Muscle layer of colon (tissue), 2 donors: ENCODE measurements at regions not wholly inside any gene's neighbourhood (a gene's known extent, or its start where the extent isn't known, plus 50 kb on each side); places are given as distances from the start of the nearest gene placed in this dataset.

Experiments used
- H3K27ac ChIP-seq: one replicate; pipeline ENCODE4 v1.7.0; 2013; ENCODE audit warnings: low read depth, mild to moderate bottlenecking, low read length, moderate library complexity
- H3K27me3 ChIP-seq, 2 donors: one replicate each; pipeline ENCODE4 v1.7.0; 2013; ENCODE audit warnings: low read length in 2 of 2, mild to moderate bottlenecking in 2 of 2; ENCODE audit not compliant: insufficient read depth in 2 of 2, control insufficient read depth in 1 of 2
- H3K36me3 ChIP-seq: one replicate; pipeline ENCODE4 v1.7.0; 2013; ENCODE audit warnings: mild to moderate bottlenecking, low read length; ENCODE audit not compliant: insufficient read depth
- H3K4me1 ChIP-seq: one replicate; pipeline ENCODE4 v1.7.0; 2013; ENCODE audit warnings: mild to moderate bottlenecking, low read length; ENCODE audit not compliant: insufficient read depth
- H3K4me3 ChIP-seq, 2 donors: one replicate each; pipeline ENCODE4 v1.7.0; 2013; ENCODE audit warnings: low read length in 2 of 2, low read depth in 1 of 2, mild to moderate bottlenecking in 1 of 2, moderate library complexity in 1 of 2
- H3K9ac ChIP-seq: one replicate; pipeline ENCODE4 v1.7.0; 2013; ENCODE audit warnings: low read length
- H3K9me3 ChIP-seq: one replicate; pipeline ENCODE4 v1.7.0; 2013; ENCODE audit warnings: mild to moderate bottlenecking, low read length
- donor health status: abdominal sarcoma.
- donor health status: Adenocarcinoma of cecum.

DNA sequence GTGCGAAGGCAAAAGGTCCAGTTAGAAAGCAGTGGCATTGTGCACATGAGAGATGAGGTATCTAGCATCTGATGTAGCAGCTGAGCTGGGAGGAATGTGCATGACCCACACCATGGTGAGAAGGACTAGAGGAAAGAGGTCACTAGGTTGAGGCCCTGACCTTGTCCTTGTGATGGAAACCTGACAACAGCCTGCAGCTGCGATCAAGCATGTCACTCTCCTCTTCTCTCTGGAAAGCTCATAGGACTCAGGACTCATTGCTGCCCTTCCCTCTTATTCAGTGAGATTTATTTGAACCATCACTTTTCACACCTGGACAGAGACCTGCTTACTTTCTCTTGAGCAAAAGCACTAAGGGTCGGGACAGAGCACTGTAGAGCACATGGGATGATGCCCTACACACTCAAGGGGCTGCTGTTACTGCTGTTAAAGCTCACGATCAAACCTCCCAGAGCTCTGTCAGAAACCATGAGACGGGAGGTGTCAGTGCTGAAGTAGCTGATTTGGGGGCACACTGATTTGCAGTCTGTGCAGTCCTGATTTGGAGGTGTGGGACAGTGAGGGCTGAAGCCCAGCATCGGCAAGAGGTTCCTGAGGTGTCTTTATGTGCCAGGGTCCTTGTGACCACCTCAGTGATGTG, 104.3 kb downstream of the VPREB1 start:
- no peak overlapping the region for H3K9ac ChIP-seq
- H3K27me3 ChIP-seq: no peaks in the 10 kb centered on the region

DNA sequence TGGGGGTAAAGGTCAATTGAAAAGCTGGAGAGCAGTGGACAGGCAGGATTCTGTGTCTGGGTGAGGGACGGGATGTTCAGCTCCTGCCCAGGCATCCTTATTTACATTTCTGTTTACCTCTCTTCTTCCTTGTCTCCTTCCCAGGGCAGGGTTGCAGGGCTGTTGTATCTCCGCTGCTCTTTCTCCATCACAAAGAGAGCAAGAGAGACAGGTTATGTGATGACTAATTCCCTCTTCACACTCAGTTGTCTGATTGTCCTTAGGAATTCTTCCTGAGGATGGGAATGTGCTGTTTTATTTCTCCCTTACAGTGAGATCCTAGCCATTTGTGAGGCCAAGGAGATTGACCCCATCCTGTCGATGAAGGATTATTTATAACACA, 104.9 kb downstream of the VPREB1 start:
- Histone ChIP-seq H3K27ac (no peak overlapping the region), H3K9ac (no peak overlapping the region), H3K4me1 (no peaks in the 10 kb centered on the region), H3K27me3 (no peaks in the 10 kb centered on the region), H3K4me3 (no peak overlapping the region), H3K36me3 (no peaks in the 10 kb centered on the region), H3K9me3 (no peaks in the 10 kb centered on the region)

More for the DNA sequence above, 104.3 kb downstream of the VPREB1 start:
- Histone ChIP-seq H3K4me3 (no peak overlapping the region), H3K27ac (no peak overlapping the region), H3K4me1 (no peaks in the 10 kb centered on the region), H3K36me3 (no peaks in the 10 kb centered on the region), H3K9me3 (no peaks in the 10 kb centered on the region)

DNA sequence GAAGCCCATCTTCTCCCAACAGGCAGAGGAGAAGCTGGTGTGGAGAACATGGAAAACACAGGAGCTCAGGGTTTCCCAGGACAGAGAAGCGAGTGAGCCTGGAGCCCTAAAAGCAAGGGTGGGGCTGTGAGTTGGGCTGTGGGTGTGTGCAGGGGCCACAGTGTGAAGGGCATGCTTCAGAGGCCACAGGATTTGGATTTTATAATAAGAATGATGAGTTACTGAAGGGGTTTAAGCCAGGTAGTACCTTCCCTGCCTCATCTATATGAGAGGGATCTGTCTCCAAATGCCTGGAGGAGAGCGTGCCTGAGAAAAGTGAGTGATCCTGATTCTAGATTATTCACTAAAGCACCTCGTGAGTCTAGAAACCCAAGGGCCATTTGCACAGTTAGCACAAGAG, 106.8 kb downstream of the VPREB1 start:
- H3K9ac ChIP-seq: no peak overlapping the region
- no peaks in the 10 kb centered on the region for H3K9me3 ChIP-seq
- H3K4me1 ChIP-seq: no peaks in the 10 kb centered on the region
- no peak overlapping the region for H3K27ac ChIP-seq
- H3K4me3 ChIP-seq: no peak overlapping the region
- no peaks in the 10 kb centered on the region for H3K36me3 ChIP-seq
- no peaks in the 10 kb centered on the region for H3K27me3 ChIP-seq

DNA sequence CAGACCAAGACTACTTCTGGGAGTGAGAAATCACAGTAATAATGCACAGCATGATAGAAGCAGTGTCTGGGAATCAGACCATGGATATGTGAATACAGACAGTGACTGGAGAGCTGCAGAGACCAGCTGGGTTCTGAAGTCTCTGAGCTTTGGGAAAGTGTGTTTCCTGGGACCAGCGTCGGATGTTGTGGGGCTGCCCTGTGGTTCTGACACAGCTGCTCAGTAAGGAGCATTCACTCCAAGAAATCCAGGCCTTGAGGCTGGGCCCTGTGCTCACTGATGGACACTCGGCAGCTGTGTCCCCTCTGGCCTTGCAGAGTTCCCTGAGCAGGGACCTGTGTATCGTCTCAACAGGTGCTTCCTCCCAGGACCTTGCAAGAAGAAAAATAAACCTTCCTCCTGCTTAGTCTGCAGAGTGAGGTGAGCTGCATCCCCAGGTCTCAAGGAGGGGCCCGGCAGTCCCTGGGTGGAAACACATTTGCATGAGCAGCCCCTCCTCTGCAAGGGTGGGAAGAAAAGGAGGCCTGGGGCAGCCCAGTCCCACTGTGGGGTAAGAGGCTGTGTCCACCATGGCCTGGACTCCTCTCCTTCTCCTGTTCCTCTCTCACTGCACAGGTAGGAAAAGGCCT, 107.9 kb downstream of the VPREB1 start:
- no peak overlapping the region for H3K4me3 ChIP-seq
- H3K27ac ChIP-seq: no peak overlapping the region
- no peaks in the 10 kb centered on the region for H3K4me1 ChIP-seq
- no peaks in the 10 kb centered on the region for H3K9me3 ChIP-seq
- no peak overlapping the region for H3K9ac ChIP-seq
- peaks cover 0 to 5% of the 10 kb centered on the region in 2 donors for H3K27me3 ChIP-seq
- no peaks in the 10 kb centered on the region for H3K36me3 ChIP-seq

DNA sequence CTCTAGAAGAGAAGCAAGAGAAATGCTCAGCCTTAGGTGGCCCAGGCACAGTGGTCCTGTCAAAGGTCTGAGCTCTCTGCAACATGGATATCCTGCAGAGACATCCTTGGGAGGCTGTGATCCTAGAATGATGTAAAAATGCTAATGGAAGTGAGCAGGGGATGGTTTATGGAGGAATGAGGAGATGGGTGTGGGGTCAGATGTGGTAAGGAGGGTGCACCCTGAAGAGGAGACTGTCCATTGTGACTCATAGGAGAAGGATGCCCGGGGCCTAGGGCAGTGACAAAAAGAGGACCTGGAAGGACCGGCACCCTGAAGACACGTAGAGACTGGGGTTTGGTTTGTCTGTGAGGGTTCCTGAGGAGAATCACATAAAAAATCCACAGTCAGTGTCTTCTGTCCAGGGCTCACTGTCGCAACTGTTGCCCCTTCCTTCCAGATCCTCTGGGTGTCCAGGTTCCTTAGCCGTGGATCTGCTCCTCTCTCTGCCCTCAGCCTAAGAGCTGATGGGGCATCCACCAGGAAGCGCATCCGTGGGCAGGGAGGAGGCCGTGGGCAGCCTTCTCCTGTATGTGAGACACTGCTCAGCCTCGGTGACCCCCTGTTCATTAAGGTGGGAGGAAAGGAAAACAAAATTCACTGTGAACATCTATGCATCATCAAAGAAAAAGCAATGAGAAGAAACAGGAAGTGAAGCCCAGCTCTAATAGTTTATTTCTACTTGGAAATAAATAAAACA, 110.7 kb downstream of the VPREB1 start:
- Histone ChIP-seq H3K9ac (no peak overlapping the region), H3K27ac (no peak overlapping the region), H3K27me3 (peaks cover 0 to 6% of the 10 kb centered on the region in 2 donors), H3K36me3 (no peaks in the 10 kb centered on the region), H3K4me3 (no peak overlapping the region), H3K9me3 (no peaks in the 10 kb centered on the region), H3K4me1 (no peaks in the 10 kb centered on the region)

DNA sequence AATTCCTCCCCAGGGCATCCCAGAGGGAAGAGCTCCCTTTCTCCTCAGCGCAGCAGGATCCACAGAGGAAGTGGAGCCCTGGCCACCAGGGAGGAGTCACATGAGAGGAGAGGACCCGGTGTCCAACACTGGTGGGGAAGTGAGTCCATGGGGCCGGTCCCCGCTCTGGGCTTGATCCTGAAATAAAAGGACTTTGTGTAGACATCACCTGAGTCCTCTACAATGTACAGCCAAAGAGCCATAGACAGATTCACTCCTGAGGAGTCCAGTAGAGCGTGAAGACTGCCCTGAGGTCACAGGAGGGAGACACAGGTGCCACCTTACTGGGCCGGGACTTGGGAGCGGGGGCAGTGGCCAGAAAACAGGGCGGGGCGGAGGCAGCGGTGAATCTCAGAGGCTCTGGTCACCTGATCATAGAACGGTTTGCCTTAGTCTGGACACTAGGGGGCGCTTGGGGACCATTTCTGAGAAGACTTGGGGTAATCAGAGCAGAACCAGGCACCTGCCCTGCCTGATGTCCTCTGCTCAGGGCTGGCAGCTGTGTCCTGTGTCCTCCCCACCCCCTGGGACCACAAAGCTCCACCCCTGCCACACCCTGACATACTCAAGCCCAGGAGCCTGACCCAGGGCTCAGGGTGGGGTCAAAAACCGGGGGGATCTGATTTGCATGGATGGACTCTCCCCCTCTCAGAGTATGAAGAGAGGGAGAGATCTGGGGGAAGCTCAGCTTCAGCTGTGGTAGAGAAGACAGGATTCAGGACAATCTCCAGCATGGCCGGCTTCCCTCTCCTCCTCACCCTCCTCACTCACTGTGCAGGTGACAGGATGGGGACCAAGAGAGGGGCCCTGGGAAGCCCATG, 112.7 kb downstream of the VPREB1 start:
- Histone ChIP-seq H3K27ac (no peak overlapping the region), H3K4me1 (no peaks in the 10 kb centered on the region), H3K36me3 (no peaks in the 10 kb centered on the region), H3K4me3 (no peak overlapping the region), H3K9me3 (no peaks in the 10 kb centered on the region), H3K27me3 (peaks cover 0 to 6% of the 10 kb centered on the region in 2 donors), H3K9ac (no peak overlapping the region)

DNA sequence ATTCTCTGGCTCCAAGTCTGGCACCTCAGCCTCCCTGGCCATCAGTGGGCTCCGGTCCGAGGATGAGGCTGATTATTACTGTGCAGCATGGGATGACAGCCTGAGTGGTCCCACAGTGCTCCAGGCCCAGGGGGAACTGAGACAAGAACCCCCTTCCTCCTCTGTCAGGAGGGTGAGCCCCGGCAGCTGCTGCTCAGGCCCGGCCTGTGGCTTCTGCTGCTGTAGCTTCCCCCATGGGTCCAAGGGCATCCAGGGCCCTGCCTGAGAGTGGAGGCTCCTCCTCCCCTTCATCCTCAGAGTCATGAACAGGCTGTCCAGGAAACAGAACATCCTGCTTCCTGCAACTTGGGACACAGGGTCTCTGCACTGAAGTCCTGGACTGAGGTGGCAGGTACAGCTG, 113.6 kb downstream of the VPREB1 start:
- H3K9me3 ChIP-seq: no peaks in the 10 kb centered on the region
- no peak overlapping the region for H3K9ac ChIP-seq
- peaks cover 0 to 13% of the 10 kb centered on the region in 2 donors for H3K27me3 ChIP-seq
- H3K36me3 ChIP-seq: no peaks in the 10 kb centered on the region
- H3K27ac ChIP-seq: no peak overlapping the region
- no peak overlapping the region for H3K4me3 ChIP-seq
- no peaks in the 10 kb centered on the region for H3K4me1 ChIP-seq

DNA sequence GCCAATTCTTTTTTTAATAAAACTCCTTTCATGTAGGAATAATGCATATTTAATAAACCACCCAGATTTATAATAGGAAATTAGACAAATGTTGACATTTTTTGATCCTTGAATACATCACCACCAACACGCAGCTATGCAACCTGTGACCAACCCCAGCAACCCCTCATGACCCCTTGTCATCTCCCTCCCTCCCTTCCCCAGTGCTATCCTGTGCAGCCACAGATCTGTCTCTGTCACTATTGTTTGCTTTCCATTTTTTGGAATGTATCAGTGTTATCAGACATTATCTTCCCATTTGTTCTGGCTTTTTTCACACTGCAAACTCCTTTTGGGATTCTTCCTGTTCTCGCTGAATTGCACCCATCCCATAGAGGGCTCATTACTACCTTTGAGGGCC, 114.1 kb downstream of the VPREB1 start:
- no peak overlapping the region for H3K9ac ChIP-seq
- no peak overlapping the region for H3K27ac ChIP-seq
- peaks cover 0 to 13% of the 10 kb centered on the region in 2 donors for H3K27me3 ChIP-seq
- H3K4me1 ChIP-seq: no peaks in the 10 kb centered on the region
- no peaks in the 10 kb centered on the region for H3K9me3 ChIP-seq
- no peak overlapping the region for H3K4me3 ChIP-seq
- H3K36me3 ChIP-seq: no peaks in the 10 kb centered on the region

DNA sequence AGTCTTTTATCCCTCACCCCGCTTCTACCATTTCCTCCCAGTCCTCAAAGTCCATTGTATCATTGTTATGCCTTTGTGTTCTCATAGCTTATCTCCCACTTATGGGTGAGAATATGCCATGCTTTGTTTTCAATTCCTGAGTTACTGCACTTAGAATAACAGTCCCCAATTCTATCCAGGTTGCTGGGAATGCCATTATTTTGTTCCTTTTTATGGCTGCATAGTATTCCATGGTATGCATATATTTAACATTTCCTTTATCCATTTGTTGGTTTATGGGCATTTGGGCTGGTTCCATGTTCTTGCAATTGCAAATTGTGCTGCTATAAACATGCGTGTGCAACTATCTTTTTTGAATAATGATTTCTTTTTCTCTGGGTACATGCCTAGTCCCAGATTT, 114.9 kb downstream of the VPREB1 start:
- Histone ChIP-seq H3K27me3 (peaks cover 0 to 13% of the 10 kb centered on the region in 2 donors), H3K36me3 (no peaks in the 10 kb centered on the region), H3K9ac (no peak overlapping the region)

DNA sequence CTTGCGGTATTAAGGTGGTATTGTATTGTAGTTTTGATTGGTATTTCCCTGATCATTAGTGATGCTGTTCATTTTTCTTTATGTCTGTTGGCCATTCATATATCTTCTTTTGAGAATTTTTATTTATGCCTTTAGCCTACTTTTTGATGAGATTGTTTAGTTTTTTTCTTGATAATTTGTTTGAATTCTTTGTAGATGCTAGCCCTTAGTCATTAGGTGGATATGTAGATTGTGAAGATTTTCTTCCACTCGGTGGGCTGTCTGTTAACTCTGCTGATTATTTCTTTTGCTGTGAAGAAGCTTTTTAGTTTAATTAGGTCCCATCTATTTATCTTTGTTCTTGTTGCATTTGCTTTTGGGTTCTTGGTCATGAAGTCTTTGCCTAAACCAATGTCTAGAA, 115.4 kb downstream of the VPREB1 start:
- H3K4me1 ChIP-seq: no peaks in the 10 kb centered on the region
- H3K9me3 ChIP-seq: no peaks in the 10 kb centered on the region
- no peak overlapping the region for H3K9ac ChIP-seq
- peaks cover 0 to 13% of the 10 kb centered on the region in 2 donors for H3K27me3 ChIP-seq
- no peak overlapping the region for H3K27ac ChIP-seq
- H3K36me3 ChIP-seq: no peaks in the 10 kb centered on the region
- no peak overlapping the region for H3K4me3 ChIP-seq

More for the DNA sequence above, 114.9 kb downstream of the VPREB1 start:
- H3K27ac ChIP-seq: no peak overlapping the region
- no peaks in the 10 kb centered on the region for H3K9me3 ChIP-seq
- no peaks in the 10 kb centered on the region for H3K4me1 ChIP-seq
- H3K4me3 ChIP-seq: no peak overlapping the region

DNA sequence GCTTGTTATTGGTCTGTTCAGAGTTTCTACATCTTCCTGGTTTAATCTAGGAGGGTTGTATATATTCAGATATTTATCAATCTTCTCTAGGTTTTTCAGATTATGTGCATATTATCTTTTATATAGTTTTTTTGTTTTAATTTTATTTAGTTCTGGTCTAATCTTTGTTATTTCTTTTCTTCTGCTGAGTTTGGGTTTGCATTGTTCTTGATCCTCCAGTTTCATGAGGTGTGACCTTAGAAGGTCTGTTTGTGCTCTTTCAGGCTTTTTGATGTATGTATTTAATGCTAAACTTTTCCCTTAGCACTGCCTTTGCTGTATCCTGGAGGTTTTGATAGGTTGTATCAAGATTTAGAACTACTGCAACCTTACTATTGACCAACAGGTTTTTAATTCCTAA, 117.7 kb downstream of the VPREB1 start:
- Histone ChIP-seq H3K9me3 (no peaks in the 10 kb centered on the region), H3K4me1 (no peaks in the 10 kb centered on the region), H3K27ac (no peak overlapping the region), H3K27me3 (peaks cover 0 to 10% of the 10 kb centered on the region in 2 donors), H3K36me3 (no peaks in the 10 kb centered on the region), H3K4me3 (no peak overlapping the region), H3K9ac (no peak overlapping the region)
